HG03175 (cell line): ENCODE measurements at regions not wholly inside any gene's neighbourhood (a gene's known extent, or its start where the extent isn't known, plus 50 kb on each side); places are given as distances from the start of the nearest gene placed in this dataset.
"Not testable (repeated sequence)": the region's sequence is repeated elsewhere in the genome, so short reads cannot be mapped to it uniquely, and the experiment has no call there.

ENCODE experiments used
- ATAC-seq: cut with Tn5 transposase; IDR thresholded peaks from one replicate; pipeline ENCODE4 v1.9.1; 2021; ENCODE audit warnings: mild to moderate bottlenecking, moderate library complexity; ENCODE audit not compliant: unreplicated experiment

GRCh38 chr4:96390404-96390803 lies 550.5 kb downstream of the PDHA2 start:
- ATAC-seq: no peak

- ATAC-seq: no peak
Measured at GRCh38 chr4:96395747-96396146, 555.9 kb downstream of the PDHA2 start.

- ATAC-seq: no peak
Measured at GRCh38 chr4:96406742-96407141, 566.8 kb downstream of the PDHA2 start.

- ATAC-seq: no peak
Measured at GRCh38 chr4:96407225-96407624, 567.3 kb downstream of the PDHA2 start.

GRCh38 chr4:96407738-96408463 lies 568.0 kb downstream of the PDHA2 start:
- ATAC-seq: no peak

GRCh38 chr4:96414853-96415252 lies 575.0 kb downstream of the PDHA2 start:
- ATAC-seq: not testable (repeated sequence)

GRCh38 chr4:96429657-96430056 lies 589.8 kb downstream of the PDHA2 start:
- ATAC-seq: no peak

GRCh38 chr4:96431094-96431493 lies 591.2 kb downstream of the PDHA2 start:
- no peak for ATAC-seq

- no peak for ATAC-seq
Measured at GRCh38 chr4:96448315-96448872, 608.5 kb downstream of the PDHA2 start.

- ATAC-seq: no peak
Measured at GRCh38 chr4:96455045-96455720, 615.3 kb downstream of the PDHA2 start.

- ATAC-seq: not testable (repeated sequence)
Measured at GRCh38 chr4:96458031-96458430, 618.1 kb downstream of the PDHA2 start.

GRCh38 chr4:96459105-96459504 lies 619.2 kb downstream of the PDHA2 start:
- no peak for ATAC-seq

GRCh38 chr4:96465834-96466233 lies 625.9 kb downstream of the PDHA2 start:
- no peak for ATAC-seq

GRCh38 chr4:96471956-96472867 lies 632.3 kb downstream of the PDHA2 start:
- ATAC-seq: no peak

GRCh38 chr4:96473246-96473645 lies 633.4 kb downstream of the PDHA2 start:
- no peak for ATAC-seq

GRCh38 chr4:96483308-96484030 lies 643.6 kb downstream of the PDHA2 start:
- no peak for ATAC-seq

GRCh38 chr4:96486563-96486962 lies 646.7 kb downstream of the PDHA2 start:
- ATAC-seq: no peak

- ATAC-seq: no peak
Measured at GRCh38 chr4:96497621-96498020, 657.7 kb downstream of the PDHA2 start.

GRCh38 chr4:96504386-96504785 lies 664.5 kb downstream of the PDHA2 start:
- no peak for ATAC-seq

GRCh38 chr4:96509039-96509741 lies 669.3 kb downstream of the PDHA2 start:
- no peak for ATAC-seq
